Ovary (tissue), 3 donors: ENCODE measurements at regions not wholly inside any gene's neighbourhood (a gene's known extent, or its start where the extent isn't known, plus 50 kb on each side); places are given as distances from the start of the nearest gene placed in this dataset.

ENCODE experiments used
- EP300 ChIP-seq: sonication (generic); formaldehyde crosslinking; IDR thresholded peaks from one replicate; pipeline ENCODE4 v1.6.1; 2017; ENCODE audit warnings: antibody characterized with exemption
- TF ChIP-seq, protein P1 (sequence below), 3 donors: fragments of 450-650 bp in 2 of 3; fragments of 200-600 bp in 1 of 3; IDR thresholded peaks; one replicate each; pipeline versions ENCODE4 v1.5.1 to v1.8.0; 2016 to 2022; ENCODE audit warnings: antibody characterized with exemption in 3 of 3, mild to moderate bottlenecking in 1 of 3
- donor health status: DM: no; HTN: no; CAD: no.

DNA sequence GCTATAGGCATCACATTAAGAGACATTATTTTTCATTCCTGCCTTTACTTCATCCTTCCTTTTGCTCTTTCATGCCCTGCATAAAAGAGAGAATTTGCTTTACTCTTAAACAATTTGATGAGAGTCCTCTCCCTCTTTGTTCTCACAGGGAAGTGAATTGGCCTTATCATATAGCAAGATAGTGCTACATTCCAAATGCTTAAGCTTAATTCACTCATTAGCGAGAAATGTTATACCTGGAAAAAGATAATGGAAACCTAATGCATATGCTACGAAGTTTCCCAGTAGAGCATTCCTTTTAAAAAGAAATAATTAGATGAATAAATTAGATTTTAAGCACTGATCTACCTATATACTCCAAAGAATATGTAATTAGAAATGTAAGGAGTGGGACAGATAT is 798.8 kb downstream of the C12orf50 start:
- no peak for TF ChIP-seq EP300
- TF ChIP-seq, protein P1, sequence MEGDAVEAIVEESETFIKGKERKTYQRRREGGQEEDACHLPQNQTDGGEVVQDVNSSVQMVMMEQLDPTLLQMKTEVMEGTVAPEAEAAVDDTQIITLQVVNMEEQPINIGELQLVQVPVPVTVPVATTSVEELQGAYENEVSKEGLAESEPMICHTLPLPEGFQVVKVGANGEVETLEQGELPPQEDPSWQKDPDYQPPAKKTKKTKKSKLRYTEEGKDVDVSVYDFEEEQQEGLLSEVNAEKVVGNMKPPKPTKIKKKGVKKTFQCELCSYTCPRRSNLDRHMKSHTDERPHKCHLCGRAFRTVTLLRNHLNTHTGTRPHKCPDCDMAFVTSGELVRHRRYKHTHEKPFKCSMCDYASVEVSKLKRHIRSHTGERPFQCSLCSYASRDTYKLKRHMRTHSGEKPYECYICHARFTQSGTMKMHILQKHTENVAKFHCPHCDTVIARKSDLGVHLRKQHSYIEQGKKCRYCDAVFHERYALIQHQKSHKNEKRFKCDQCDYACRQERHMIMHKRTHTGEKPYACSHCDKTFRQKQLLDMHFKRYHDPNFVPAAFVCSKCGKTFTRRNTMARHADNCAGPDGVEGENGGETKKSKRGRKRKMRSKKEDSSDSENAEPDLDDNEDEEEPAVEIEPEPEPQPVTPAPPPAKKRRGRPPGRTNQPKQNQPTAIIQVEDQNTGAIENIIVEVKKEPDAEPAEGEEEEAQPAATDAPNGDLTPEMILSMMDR (IDR thresholded peaks at IDR 0.05): no peak
